Activated T-cell treated with anti-CD3 and anti-CD28 coated beads, Interleukin-2, amount 50 U/mL, for 24 hours (primary cell): ENCODE measurements at regions not wholly inside any gene's neighbourhood (a gene's known extent, or its start where the extent isn't known, plus 50 kb on each side); places are given as distances from the start of the nearest gene placed in this dataset.

Source experiments
- DNase-seq: peaks from one replicate; pipeline ENCODE4 v3.0.0-alpha.2; 2020
- H3K27ac Mint-ChIP-seq: 2 replicates; pipeline ENCODE4 v1.8.0; 2020; ENCODE audit warnings: mild to moderate bottlenecking, mixed read lengths
- H3K27me3 Mint-ChIP-seq: 2 replicates; pipeline ENCODE4 v1.8.0; 2020; ENCODE audit warnings: mixed read lengths
- H3K36me3 Mint-ChIP-seq: 2 replicates; pipeline ENCODE4 v1.8.0; 2020; ENCODE audit warnings: low read depth, mixed read lengths
- H3K4me1 Mint-ChIP-seq: 2 replicates; pipeline ENCODE4 v1.8.0; 2020; ENCODE audit warnings: low read depth, mixed read lengths
- H3K4me3 Mint-ChIP-seq: 2 replicates; pipeline ENCODE4 v1.8.0; 2020; ENCODE audit warnings: mild to moderate bottlenecking, moderate library complexity, mixed read lengths
- H3K9me3 Mint-ChIP-seq: 2 replicates; pipeline ENCODE4 v1.8.0; 2020; ENCODE audit warnings: mixed read lengths

- no peak overlapping the region for H3K4me3 Mint-ChIP-seq
- no peak overlapping the region for H3K27ac Mint-ChIP-seq
- H3K9me3 Mint-ChIP-seq, result no peaks in the 10 kb centered on the region
- no peaks in the 10 kb centered on the region for H3K27me3 Mint-ChIP-seq
- DNase-seq, result no peak
- H3K4me1 Mint-ChIP-seq, result peaks cover 4% of the 10 kb centered on the region
- H3K36me3 Mint-ChIP-seq, result no peaks in the 10 kb centered on the region
Measured at GRCh38 chr3:189466004-189466403, 165.2 kb upstream of the TP63 start.

GRCh38 chr3:189467451-189467850, 163.7 kb upstream of the TP63 start:
- no peaks in the 10 kb centered on the region for H3K27me3 Mint-ChIP-seq
- DNase-seq, result no peak
- no peak overlapping the region for H3K27ac Mint-ChIP-seq
- H3K4me1 Mint-ChIP-seq, result peaks cover 4% of the 10 kb centered on the region
- H3K36me3 Mint-ChIP-seq, result no peaks in the 10 kb centered on the region
- no peaks in the 10 kb centered on the region for H3K9me3 Mint-ChIP-seq
- no peak overlapping the region for H3K4me3 Mint-ChIP-seq

DNA sequence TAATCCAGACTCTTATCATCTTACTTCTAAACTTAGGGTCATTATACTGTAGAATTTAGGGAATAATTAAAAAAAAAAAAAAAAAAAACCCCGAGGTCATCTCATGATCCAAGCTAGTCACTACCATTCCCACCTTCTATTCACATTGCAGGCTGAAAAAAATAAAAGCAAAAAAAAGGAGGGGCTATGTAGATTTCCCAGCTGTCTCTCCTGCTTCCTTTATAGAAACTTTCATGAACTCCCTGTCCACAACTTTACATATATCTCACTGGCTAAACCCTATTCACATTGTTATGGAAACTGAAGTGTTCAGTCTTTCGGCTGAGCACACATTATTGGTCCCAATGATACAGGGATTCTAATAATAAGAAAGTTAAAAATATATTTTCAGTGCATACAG, 156.2 kb upstream of the TP63 start:
- no peak overlapping the region for H3K4me3 Mint-ChIP-seq
- H3K9me3 Mint-ChIP-seq, result no peaks in the 10 kb centered on the region
- no peaks in the 10 kb centered on the region for H3K27me3 Mint-ChIP-seq

GRCh38 chr3:189477614-189478013, 153.6 kb upstream of the TP63 start:
- H3K36me3 Mint-ChIP-seq, result no peaks in the 10 kb centered on the region
- H3K27me3 Mint-ChIP-seq, result no peaks in the 10 kb centered on the region

More for the DNA sequence above, 156.2 kb upstream of the TP63 start:
- no peak for DNase-seq
- no peaks in the 10 kb centered on the region for H3K4me1 Mint-ChIP-seq
- H3K27ac Mint-ChIP-seq, result no peak overlapping the region
- no peaks in the 10 kb centered on the region for H3K36me3 Mint-ChIP-seq

DNA sequence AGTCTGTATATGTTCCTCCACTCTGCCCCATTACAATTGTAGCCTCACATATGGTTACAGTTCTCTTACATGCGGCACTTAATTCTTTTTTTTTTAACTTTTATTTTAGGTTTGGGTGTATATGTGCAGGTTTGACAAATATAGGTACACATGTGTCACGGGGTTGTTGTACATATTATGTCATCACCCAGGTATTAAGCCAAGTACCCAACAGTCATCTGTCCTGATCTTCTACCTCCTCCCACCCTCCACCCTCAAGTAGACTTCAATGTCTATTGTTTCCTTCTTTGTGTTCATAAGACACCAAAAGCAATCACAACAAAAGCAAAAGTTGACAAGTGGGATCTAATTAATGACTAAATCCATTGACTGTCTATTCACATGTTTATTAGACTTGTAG, 144.6 kb upstream of the TP63 start:
- Mint-ChIP-seq H3K4me1 (no peaks in the 10 kb centered on the region), H3K27ac (no peak overlapping the region), H3K9me3 (peaks cover 2% of the 10 kb centered on the region), H3K27me3 (no peaks in the 10 kb centered on the region), H3K36me3 (no peaks in the 10 kb centered on the region), H3K4me3 (no peak overlapping the region)
- DNase-seq, result no peak

More at GRCh38 chr3:189477614-189478013, 153.6 kb upstream of the TP63 start:
- Mint-ChIP-seq H3K4me3 (no peak overlapping the region), H3K9me3 (no peaks in the 10 kb centered on the region), H3K4me1 (no peaks in the 10 kb centered on the region), H3K27ac (no peak overlapping the region)
- no peak for DNase-seq

GRCh38 chr3:189488241-189488767, 142.9 kb upstream of the TP63 start:
- Mint-ChIP-seq H3K27ac (no peak overlapping the region), H3K4me3 (no peak overlapping the region), H3K27me3 (no peaks in the 10 kb centered on the region), H3K9me3 (peaks cover 2% of the 10 kb centered on the region), H3K36me3 (no peaks in the 10 kb centered on the region), H3K4me1 (no peaks in the 10 kb centered on the region)
- DNase-seq, result no peak

GRCh38 chr3:189490337-189490736, 140.9 kb upstream of the TP63 start:
- Mint-ChIP-seq H3K36me3 (no peaks in the 10 kb centered on the region), H3K4me3 (no peak overlapping the region), H3K4me1 (no peaks in the 10 kb centered on the region), H3K27me3 (no peaks in the 10 kb centered on the region), H3K9me3 (no peaks in the 10 kb centered on the region), H3K27ac (no peak overlapping the region)
- no peak for DNase-seq

GRCh38 chr3:189490749-189491148, 140.4 kb upstream of the TP63 start:
- Mint-ChIP-seq H3K36me3 (no peaks in the 10 kb centered on the region), H3K4me1 (no peaks in the 10 kb centered on the region), H3K9me3 (no peaks in the 10 kb centered on the region), H3K27me3 (no peaks in the 10 kb centered on the region), H3K4me3 (no peak overlapping the region), H3K27ac (no peak overlapping the region)
- no peak for DNase-seq

GRCh38 chr3:189491831-189492230, 139.4 kb upstream of the TP63 start:
- no peaks in the 10 kb centered on the region for H3K27me3 Mint-ChIP-seq

GRCh38 chr3:189493271-189493670, 137.9 kb upstream of the TP63 start:
- Mint-ChIP-seq H3K27ac (no peak overlapping the region), H3K4me1 (no peaks in the 10 kb centered on the region), H3K27me3 (no peaks in the 10 kb centered on the region), H3K36me3 (no peaks in the 10 kb centered on the region), H3K9me3 (no peaks in the 10 kb centered on the region), H3K4me3 (no peak overlapping the region)
- DNase-seq, result no peak

More at GRCh38 chr3:189491831-189492230, 139.4 kb upstream of the TP63 start:
- H3K27ac Mint-ChIP-seq, result no peak overlapping the region
- no peak for DNase-seq
- no peaks in the 10 kb centered on the region for H3K9me3 Mint-ChIP-seq
- H3K4me1 Mint-ChIP-seq, result no peaks in the 10 kb centered on the region
- no peaks in the 10 kb centered on the region for H3K36me3 Mint-ChIP-seq
- no peak overlapping the region for H3K4me3 Mint-ChIP-seq

- no peaks in the 10 kb centered on the region for H3K9me3 Mint-ChIP-seq
- H3K27me3 Mint-ChIP-seq, result no peaks in the 10 kb centered on the region
- H3K36me3 Mint-ChIP-seq, result no peaks in the 10 kb centered on the region
- H3K27ac Mint-ChIP-seq, result no peak overlapping the region
- H3K4me3 Mint-ChIP-seq, result no peak overlapping the region
- no peak for DNase-seq
- H3K4me1 Mint-ChIP-seq, result no peaks in the 10 kb centered on the region
Measured at GRCh38 chr3:189494632-189495031, 136.6 kb upstream of the TP63 start.

DNA sequence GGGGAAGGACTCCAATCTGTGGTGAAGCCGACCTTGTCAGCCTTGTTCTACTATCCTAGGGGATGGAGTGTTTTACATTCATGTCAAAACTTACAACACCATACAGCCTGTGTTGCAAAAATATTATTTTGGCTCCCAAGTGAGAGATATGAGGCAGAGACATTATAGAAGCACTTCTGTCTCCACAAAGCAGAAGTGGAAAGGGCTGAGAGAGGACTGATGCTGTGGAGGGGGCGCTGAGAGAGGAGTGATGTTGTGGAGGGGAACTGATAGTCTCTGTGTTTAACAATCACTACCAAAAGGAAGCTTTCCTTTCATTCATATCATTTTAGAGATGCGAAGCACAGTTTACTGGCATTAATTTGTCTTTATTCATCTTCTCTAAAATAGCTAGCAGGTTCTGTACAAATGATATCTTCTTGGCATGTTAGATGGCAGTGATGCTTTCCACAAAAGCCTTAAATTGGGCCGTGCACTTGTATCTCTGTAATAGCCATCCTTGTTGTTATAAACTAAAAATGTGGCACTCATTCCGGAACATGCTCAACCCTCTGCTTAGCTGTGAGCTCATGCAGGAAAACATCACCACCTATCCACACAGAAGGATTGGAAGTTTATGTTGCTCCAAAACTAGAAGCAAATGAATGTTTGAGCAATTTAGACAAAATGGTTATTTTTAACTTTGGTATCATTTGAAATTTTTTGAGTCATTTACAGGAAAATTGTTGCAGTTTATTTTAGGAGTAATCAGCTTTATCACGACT, 134.6 kb upstream of the TP63 start:
- Mint-ChIP-seq H3K36me3 (no peaks in the 10 kb centered on the region), H3K27me3 (no peaks in the 10 kb centered on the region)

DNA sequence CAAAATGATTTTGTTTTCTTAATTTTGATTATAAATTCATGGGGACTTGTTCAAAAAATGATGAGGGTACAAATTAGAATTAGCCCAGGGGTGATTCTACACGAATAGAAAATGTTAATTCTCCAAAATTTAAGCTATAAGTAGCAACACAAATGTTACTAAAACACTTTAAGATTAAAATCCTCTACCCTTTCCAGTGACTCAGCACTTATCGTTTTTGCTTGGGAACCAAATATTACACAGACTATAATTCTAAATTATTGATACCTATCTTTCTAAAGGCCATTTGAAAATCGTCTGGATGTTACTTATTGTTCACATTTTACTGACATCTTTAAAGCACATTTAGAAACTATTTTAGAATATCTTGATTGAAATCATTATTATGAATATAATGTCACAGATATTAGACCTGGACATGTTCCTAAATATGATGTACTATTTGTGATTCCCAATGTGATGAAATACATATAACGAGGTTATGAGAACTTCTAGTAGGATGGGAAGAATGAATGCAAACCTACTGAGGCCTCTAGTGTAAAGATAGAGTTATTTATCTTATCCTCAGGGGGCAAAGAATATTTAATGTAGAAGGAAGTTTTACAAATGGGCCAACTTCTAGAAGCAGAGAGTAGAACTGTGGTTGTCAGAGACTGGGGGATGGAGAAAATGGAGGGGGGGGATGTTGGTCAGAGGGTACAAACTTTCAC, 132.0 kb upstream of the TP63 start:
- DNase-seq, result no peak
- Mint-ChIP-seq H3K36me3 (no peaks in the 10 kb centered on the region), H3K4me3 (no peak overlapping the region), H3K9me3 (peaks cover 11% of the 10 kb centered on the region), H3K27me3 (no peaks in the 10 kb centered on the region), H3K27ac (no peak overlapping the region), H3K4me1 (peaks cover 22% of the 10 kb centered on the region)

More for the DNA sequence above, 134.6 kb upstream of the TP63 start:
- peaks cover 6% of the 10 kb centered on the region for H3K4me1 Mint-ChIP-seq
- H3K9me3 Mint-ChIP-seq, result peaks cover 6% of the 10 kb centered on the region
- no peak for DNase-seq
- no peak overlapping the region for H3K4me3 Mint-ChIP-seq
- H3K27ac Mint-ChIP-seq, result no peak overlapping the region

DNA sequence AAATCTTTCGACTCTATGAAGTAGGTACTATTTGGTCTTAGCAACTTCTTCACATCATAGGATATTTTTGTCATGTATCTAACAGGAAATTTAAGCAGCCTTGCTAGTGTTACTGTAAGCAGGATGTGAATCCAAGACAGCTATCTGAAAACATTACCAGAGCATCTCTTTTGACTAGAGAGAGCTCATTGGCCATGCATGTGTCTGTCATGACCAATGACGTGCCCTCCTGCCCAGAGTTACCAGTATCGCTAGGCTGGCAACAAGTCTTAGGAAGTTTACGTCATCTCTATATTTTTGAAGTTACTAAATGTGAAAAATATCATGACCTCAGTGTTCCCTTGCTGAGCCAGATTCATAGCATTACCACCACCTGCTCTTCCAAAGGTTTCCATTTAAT, 130.9 kb upstream of the TP63 start:
- Mint-ChIP-seq H3K36me3 (no peaks in the 10 kb centered on the region), H3K27me3 (no peaks in the 10 kb centered on the region), H3K27ac (no peak overlapping the region), H3K4me3 (no peak overlapping the region), H3K4me1 (peaks cover 22% of the 10 kb centered on the region), H3K9me3 (peaks cover 11% of the 10 kb centered on the region)
- DNase-seq, result no peak
